Midbrain (tissue), 1 donor: ENCODE measurements at regions not wholly inside any gene's neighbourhood (a gene's known extent, or its start where the extent isn't known, plus 50 kb on each side); places are given as distances from the start of the nearest gene placed in this dataset.
"Not testable (repeated sequence)": the region's sequence is repeated elsewhere in the genome, so short reads cannot be mapped to it uniquely, and the experiment has no call there.

ENCODE experiments used
- DNase-seq: peaks from one replicate; lab custom pipeline; 2025; lab: John Stamatoyannopoulos, UW

- DNase-seq: not testable (repeated sequence)
Observed at GRCh38 chr13:100766570-100766969, 92.0 kb upstream of the TMTC4 start.

GRCh38 chr13:100764937-100765336 is 90.3 kb upstream of the TMTC4 start:
- no peak for DNase-seq

GRCh38 chr13:100762126-100762525 is 87.5 kb upstream of the TMTC4 start:
- not testable (repeated sequence) for DNase-seq

GRCh38 chr13:100755891-100756290 is 81.3 kb upstream of the TMTC4 start:
- no peak for DNase-seq

GRCh38 chr13:100754459-100754858 is 79.9 kb upstream of the TMTC4 start:
- no peak for DNase-seq

GRCh38 chr13:100753376-100753775 is 78.8 kb upstream of the TMTC4 start:
- DNase-seq: no peak

GRCh38 chr13:100751826-100752225 is 77.2 kb upstream of the TMTC4 start:
- peak; percentile 36 for DNase-seq

- DNase-seq: no peak
Observed at GRCh38 chr13:100746953-100747683, 72.5 kb upstream of the TMTC4 start.

GRCh38 chr13:100738176-100738855 is 63.7 kb upstream of the TMTC4 start:
- DNase-seq: no peak

GRCh38 chr13:100735494-100735893 is 60.9 kb upstream of the TMTC4 start:
- no peak for DNase-seq

- no peak for DNase-seq
Observed at GRCh38 chr13:100734194-100734720, 59.7 kb upstream of the TMTC4 start.

GRCh38 chr13:100733261-100733660 is 58.7 kb upstream of the TMTC4 start:
- no peak for DNase-seq

- no peak for DNase-seq
Observed at GRCh38 chr13:100728201-100728600, 53.6 kb upstream of the TMTC4 start.

GRCh38 chr13:100725472-100725871 is 50.9 kb upstream of the TMTC4 start:
- no peak for DNase-seq

- no peak for DNase-seq
Observed at GRCh38 chr13:100724568-100724967, 50.0 kb upstream of the TMTC4 start.
